PFSK-1 (cell line): ENCODE measurements at regions not wholly inside any gene's neighbourhood (a gene's known extent, or its start where the extent isn't known, plus 50 kb on each side); places are given as distances from the start of the nearest gene placed in this dataset.

Experiments
- FOXP2 ChIP-seq: optimal IDR thresholded peaks from 2 replicates; pipeline ENCODE3; 2011; ENCODE audit warnings: borderline replicate concordance, control low read depth, inconsistent platforms; ENCODE audit not compliant: insufficient read depth; ENCODE audit errors: extremely low read length, extremely low read depth
- POLR2AphosphoS5 ChIP-seq: IDR thresholded peaks from 2 replicates; pipeline ENCODE4 v1.6.1; 2012; ENCODE audit warnings: low read depth, mild to moderate bottlenecking, control low read depth, low read length, moderate library complexity
- SIN3A ChIP-seq: IDR thresholded peaks from 2 replicates; pipeline ENCODE4 v1.6.1; 2012; ENCODE audit warnings: mild to moderate bottlenecking, low read length, moderate library complexity, borderline replicate concordance; ENCODE audit not compliant: insufficient read depth

- TF ChIP-seq POLR2AphosphoS5 (no peak), FOXP2 (no peak), SIN3A (no peak)
Observed at GRCh38 chr10:109386101-109386500, 537.2 kb downstream of the XPNPEP1 start.
